HepG2 (cell line): ENCODE measurements at regions not wholly inside any gene's neighbourhood (a gene's known extent, or its start where the extent isn't known, plus 50 kb on each side); places are given as distances from the start of the nearest gene placed in this dataset.
"Not testable (repeated sequence)": the region's sequence is repeated elsewhere in the genome, so short reads cannot be mapped to it uniquely, and the experiment has no call there.

Experiments used
- ATAC-seq: fragments of 200-7000 bp; cut with Tn5 transposase; 3 replicates; pipeline ENCODE4 v1.9.1; 2020; ENCODE audit warnings: mild to moderate bottlenecking, moderate library complexity
- BruUV-seq: library from RNA; stranded (reverse); fragments of 400-500 nt; replicated peaks from 2 replicates; lab custom pipeline; 2021; lab: Mats Ljungman, UMichigan
- CTCF ChIA-PET: fragments of 300-600 bp; formaldehyde crosslinking; extraction: SDS; loops from one replicate; lab custom pipeline; 2021; ENCODE audit warnings: low total read pairs, inconsistent platforms, low intra/inter-chr PET ratio; lab: Yijun Ruan, JAX
- POLR2A ChIA-PET: fragments of 350-600 bp; sonication (Branson Sonifier 250); formaldehyde crosslinking; loops from one replicate; lab custom pipeline; 2020; ENCODE audit warnings: antibody characterized with exemption, inconsistent platforms; lab: Yijun Ruan, JAX
- DNase-seq: peaks from one replicate; pipeline ENCODE4 v3.0.0-alpha.2; 2015; ENCODE audit warnings: low spot score
- FAIRE-seq: peaks from 3 replicates; lab custom pipeline; 2011; peaks lifted over from hg19 to GRCh38; lab: Jason Lieb, UNC
- H2AFZ ChIP-seq: one replicate; pipeline ENCODE4 v1.6.1; 2011; ENCODE audit warnings: low read length, inconsistent platforms
- H3K27ac ChIP-seq: fragments of 300-600 bp; 3 replicates; pipeline ENCODE4 v1.8.0; 2011; ENCODE audit warnings: mixed run types, mild to moderate bottlenecking, mixed read lengths, low read length, inconsistent platforms; ENCODE audit not compliant: insufficient read depth; ENCODE audit errors: extremely low read length
- H3K27me3 ChIP-seq, 2 experiments: fragments of 200-600 bp in 1 of 2; 2 replicates in 1 of 2; 3 replicates in 1 of 2; pipeline versions ENCODE4 v1.6.0 to v1.8.0; 2011; ENCODE audit warnings: low read length in 2 of 2, mild to moderate bottlenecking in 2 of 2, moderate library complexity in 2 of 2, inconsistent platforms in 1 of 2; ENCODE audit not compliant: insufficient read depth in 2 of 2, control insufficient read depth in 1 of 2
- H3K36me3 ChIP-seq, 2 experiments: fragments of 200-600 bp in 1 of 2; replicated peaks in 1 of 2; 2 replicates in 1 of 2; 3 replicates in 1 of 2; pipeline versions ENCODE4 v1.5.1 to v1.8.0; 2011; ENCODE audit warnings: low read length in 2 of 2, inconsistent platforms in 1 of 2; ENCODE audit not compliant: insufficient read depth in 2 of 2, control insufficient read depth in 1 of 2
- H3K4me1 ChIP-seq: 2 replicates; pipeline ENCODE4 v1.5.1; 2012; ENCODE audit warnings: low read length, inconsistent platforms; ENCODE audit not compliant: insufficient read depth
- H3K4me2 ChIP-seq: 2 replicates; pipeline ENCODE4 v1.6.0; 2011; ENCODE audit warnings: low read depth, low read length, inconsistent platforms
- H3K4me3 ChIP-seq, 3 experiments: fragments of 200-600 bp in 1 of 3; sonication (generic), shearing (Covaris generic) in 1 of 3; replicated peaks in 1 of 3; 2 replicates each; pipeline ENCODE4 v1.5.1; 2011 to 2016; ENCODE audit warnings: low read length in 3 of 3, inconsistent platforms in 2 of 3, low read depth in 2 of 3, mild to moderate bottlenecking in 2 of 3, control low read depth in 1 of 3, mixed read lengths in 1 of 3; ENCODE audit not compliant: insufficient read depth in 1 of 3
- H3K79me2 ChIP-seq: one replicate; pipeline ENCODE4 v1.6.1; 2011; ENCODE audit warnings: low read length, inconsistent platforms; ENCODE audit not compliant: insufficient read depth
- H3K9ac ChIP-seq: 2 replicates; pipeline ENCODE4 v1.6.0; 2011; ENCODE audit warnings: mild to moderate bottlenecking, low read depth, low read length, inconsistent platforms; ENCODE audit not compliant: insufficient read depth
- H3K9me3 ChIP-seq: 2 replicates; pipeline ENCODE4 v1.5.1; 2012; ENCODE audit warnings: mild to moderate bottlenecking, low read length
- H4K20me1 ChIP-seq: 2 replicates; pipeline ENCODE4 v1.6.0; 2011; ENCODE audit warnings: inconsistent platforms, mild to moderate bottlenecking, low read length, moderate library complexity; ENCODE audit not compliant: insufficient read depth
- FOSL1 ChIP-seq: sonication (generic); formaldehyde crosslinking; IDR thresholded peaks from 2 replicates; pipeline ENCODE4 v1.9.0; 2021; ENCODE audit warnings: missing genetic modification reagents, borderline replicate concordance
- HNRNPL ChIP-seq: fragments of 200-400 bp; formaldehyde crosslinking; IDR thresholded peaks from 2 replicates; pipeline ENCODE4 v1.6.1; 2017; ENCODE audit warnings: mild to moderate bottlenecking, low read depth, low read length
- PLRG1 ChIP-seq: fragments of 450-650 bp; conservative IDR thresholded peaks from 2 replicates; pipeline ENCODE4 v1.6.1; 2016
- RAD51 ChIP-seq: fragments of 450-650 bp; IDR thresholded peaks from 2 replicates; pipeline ENCODE4 v1.6.1; 2016; ENCODE audit warnings: borderline replicate concordance
- ZNF230 ChIP-seq: sonication (generic); formaldehyde crosslinking; IDR thresholded peaks from 2 replicates; pipeline ENCODE4 v1.4.0; 2020; ENCODE audit warnings: mild to moderate bottlenecking, missing genetic modification reagents
- WGBS: methylation state at CpG from one replicate; pipeline ENCODE4 v1.1.6; 2017; ENCODE audit warnings: low lambda C conversion rate; 5-methylcytosine and 5-hydroxymethylcytosine counted together
- in situ Hi-C: cut with HindIII; loops from 2 replicates; pipeline ENCODE4 v1.10.0; 2017; ENCODE audit warnings: low pct_unique_long_range_greater_than_20kb; ENCODE audit not compliant: extremely low pct_ligation_motif_present
- intact Hi-C: fragments of 100-400 bp; cut with micrococcal nuclease; formaldehyde crosslinking; loops from one replicate; pipeline ENCODE4 v1.10.0; 2022; ENCODE audit not compliant: unreplicated experiment

DNA sequence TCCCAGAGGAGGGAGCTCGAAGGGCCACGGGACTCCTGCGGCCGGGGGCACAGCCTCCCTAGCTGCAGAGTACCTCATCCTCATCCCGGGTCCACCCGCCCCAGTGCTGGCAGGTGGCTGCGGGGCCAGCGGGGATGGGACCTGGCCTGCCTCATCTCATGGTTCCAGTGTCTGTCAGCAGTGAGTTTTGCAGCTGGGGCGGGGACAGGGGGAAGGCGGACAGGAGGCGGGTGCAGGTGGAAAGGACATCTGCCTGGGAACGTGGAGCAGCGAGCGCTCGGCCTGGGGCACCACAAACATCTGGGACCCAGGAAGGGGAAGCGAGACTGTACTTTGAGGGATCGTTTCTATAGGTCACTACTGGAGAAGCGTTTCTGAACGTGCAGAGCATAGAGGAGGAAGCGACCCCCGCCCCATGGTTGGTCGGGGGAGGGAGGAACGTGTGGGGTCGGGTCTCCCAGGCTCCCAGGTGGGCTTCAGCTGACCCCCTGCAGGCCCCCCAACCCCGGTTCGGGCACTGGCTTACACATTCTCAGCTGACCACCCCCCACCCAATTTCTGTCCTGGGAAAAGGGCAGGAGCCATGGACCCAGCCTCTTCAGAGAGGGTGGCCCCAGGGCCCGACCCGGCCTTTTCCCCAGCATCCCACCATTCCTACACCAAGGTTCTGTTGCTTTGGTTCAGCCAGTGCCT is 56.5 kb upstream of the NOTCH1 start:
- no TSS peak for BruUV-seq
- peaks cover 32% of the 10 kb centered on the region for H3K4me1 ChIP-seq
- ChIA-PET CTCF (no interaction called here), POLR2A (no interaction called here)
- no peaks in the 10 kb centered on the region for H3K36me3 ChIP-seq
- H3K9ac ChIP-seq: no peak overlapping the region
- TF ChIP-seq RAD51: no peak
- no peak for TF ChIP-seq FOSL1
- no peak for TF ChIP-seq PLRG1
- TF ChIP-seq ZNF230 (CRISPR knock-in tag): no peak
- WGBS: 41% methylated on average over 4 of the region's 28 CpGs
- intact Hi-C loops (no loop called here), in situ Hi-C loops (no loop called here)
- H3K79me2 ChIP-seq: no peaks in the 10 kb centered on the region
- no peak overlapping the region for H3K27ac ChIP-seq
- no peak overlapping the region for H3K4me2 ChIP-seq
- FAIRE-seq: no peak
- H3K9me3 ChIP-seq: no peaks in the 10 kb centered on the region
- no peak overlapping the region for H2AFZ ChIP-seq
- H3K4me3 ChIP-seq: no peak overlapping the region
- peaks cover 25 to 84% of the 10 kb centered on the region in 2 experiments for H3K27me3 ChIP-seq
- ATAC-seq: no peak
- peaks cover 14% of the 10 kb centered on the region for H4K20me1 ChIP-seq
- DNase-seq: no peak

DNA sequence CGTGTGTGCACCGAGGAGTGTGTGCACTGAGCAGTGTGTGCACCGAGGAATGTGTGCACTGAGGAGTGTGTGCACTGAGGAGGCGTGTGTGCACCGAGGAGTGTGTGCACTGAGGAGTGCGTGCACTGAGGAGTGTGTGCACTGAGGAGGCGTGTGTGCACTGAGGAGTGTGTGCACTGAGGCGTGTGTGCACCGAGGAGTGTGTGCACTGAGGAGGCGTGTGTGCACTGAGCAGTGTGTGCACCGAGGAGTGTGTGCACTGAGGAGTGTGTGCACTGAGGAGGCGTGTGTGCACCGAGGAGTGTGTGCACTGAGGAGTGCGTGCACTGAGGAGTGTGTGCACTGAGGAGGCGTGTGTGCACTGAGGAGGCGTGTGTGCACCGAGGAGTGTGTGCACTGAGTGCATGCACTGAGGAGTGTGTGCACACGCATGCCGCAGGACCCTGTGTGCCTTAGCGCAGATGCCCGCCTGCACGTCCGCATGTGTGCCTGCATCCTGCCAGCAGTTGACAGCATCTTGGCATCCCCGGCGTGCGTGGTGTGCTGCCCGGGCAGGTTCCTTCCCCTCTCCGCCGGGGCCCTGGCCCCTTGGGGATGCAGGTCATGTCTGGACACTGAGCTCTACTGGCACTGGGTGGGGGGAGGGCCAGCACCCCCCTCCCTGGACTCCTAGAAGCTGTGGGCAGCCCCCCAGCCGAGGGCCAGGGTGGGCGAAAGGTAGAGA is 55.6 kb upstream of the NOTCH1 start:
- not testable (repeated sequence) for BruUV-seq, ATAC-seq, FAIRE-seq

More for the DNA sequence above, 55.6 kb upstream of the NOTCH1 start:
- Histone ChIP-seq H3K27me3 (peaks cover 20 to 84% of the 10 kb centered on the region in 2 experiments), H3K4me1 (peaks cover 31% of the 10 kb centered on the region), H4K20me1 (peaks cover 14% of the 10 kb centered on the region)
- H3K36me3 ChIP-seq, POLR2A ChIA-PET, H3K4me3 ChIP-seq, CTCF ChIA-PET, H3K9me3 ChIP-seq, DNase-seq, H3K4me2 ChIP-seq, H3K9ac ChIP-seq, H3K79me2 ChIP-seq, in situ Hi-C loops, H3K27ac ChIP-seq, H2AFZ ChIP-seq, intact Hi-C loops: not testable (repeated sequence)
- 80% methylated on average over 20 of the region's 31 CpGs for WGBS
- TF ChIP-seq HNRNPL: 0 out of 2 replicates have a peak, but pooled peaks have one; percentile 24
